CD14-positive monocyte (primary cell): ENCODE measurements at regions not wholly inside any gene's neighbourhood (a gene's known extent, or its start where the extent isn't known, plus 50 kb on each side); places are given as distances from the start of the nearest gene placed in this dataset.

Experiments
- DNase-seq, 3 donors: peaks; one replicate each; pipeline ENCODE4 v3.0.0-alpha.2; 2011 to 2022
- H2AFZ ChIP-seq: 2 replicates; pipeline ENCODE4 v1.6.0; 2012; ENCODE audit warnings: mild to moderate bottlenecking, low read depth, low read length, inconsistent platforms; ENCODE audit not compliant: insufficient read depth, poor library complexity, severe bottlenecking
- H3K27ac ChIP-seq, 2 donors: 1 replicate in 1 of 2; 2 replicates in 1 of 2; pipeline ENCODE4 v1.5.1; 2012 to 2013; ENCODE audit warnings: low read length in 2 of 2, control low read depth in 1 of 2, inconsistent platforms in 1 of 2, low read depth in 1 of 2, mild to moderate bottlenecking in 1 of 2
- H3K27me3 ChIP-seq, 2 donors: one replicate each; pipeline versions ENCODE4 v1.6.0 to v1.6.1; 2011 to 2013; ENCODE audit warnings: low read length in 2 of 2; ENCODE audit not compliant: control insufficient read depth in 2 of 2, insufficient read depth in 2 of 2
- H3K36me3 ChIP-seq, 2 donors: replicated peaks in 1 of 2; 1 replicate in 1 of 2; 2 replicates in 1 of 2; pipeline versions ENCODE4 v1.5.1 to v1.6.1; 2012 to 2013; ENCODE audit warnings: low read length in 2 of 2, control low read depth in 1 of 2, inconsistent platforms in 1 of 2, mild to moderate bottlenecking in 1 of 2; ENCODE audit not compliant: insufficient read depth in 2 of 2, control insufficient read depth in 1 of 2
- H3K4me1 ChIP-seq, 2 donors: 1 replicate in 1 of 2; 2 replicates in 1 of 2; pipeline versions ENCODE4 v1.5.1 to v1.6.1; 2012 to 2013; ENCODE audit warnings: low read length in 2 of 2, control low read depth in 1 of 2, inconsistent platforms in 1 of 2, mild to moderate bottlenecking in 1 of 2, moderate library complexity in 1 of 2; ENCODE audit not compliant: insufficient read depth in 2 of 2, control insufficient read depth in 1 of 2
- H3K4me2 ChIP-seq: replicated peaks from 2 replicates; pipeline ENCODE3; 2012; ENCODE audit warnings: low read length, moderate library complexity, mild to moderate bottlenecking; ENCODE audit not compliant: poor library complexity, severe bottlenecking; ENCODE audit errors: extremely low read depth
- H3K4me3 ChIP-seq, 3 experiments: fragments of 200-600 bp in 1 of 3; sonication (generic) in 1 of 3; replicated peaks in 1 of 3; 1 replicate in 2 of 3; 2 replicates in 1 of 3; pipeline ENCODE4 v1.5.1; 2011 to 2013; ENCODE audit warnings: low read length in 3 of 3, mild to moderate bottlenecking in 3 of 3, control low read depth in 2 of 3, low read depth in 2 of 3, inconsistent platforms in 1 of 3, moderate library complexity in 1 of 3
- H3K79me2 ChIP-seq: 2 replicates; pipeline ENCODE4 v1.6.0; 2012; ENCODE audit warnings: mild to moderate bottlenecking, control low read depth, inconsistent platforms, low read length, moderate library complexity; ENCODE audit not compliant: insufficient read depth
- H3K9ac ChIP-seq: 2 replicates; pipeline ENCODE4 v1.6.0; 2017; ENCODE audit warnings: low read length, mild to moderate bottlenecking; ENCODE audit not compliant: insufficient read depth, poor library complexity, severe bottlenecking
- H3K9me3 ChIP-seq, 2 donors: replicated peaks in 1 of 2; 1 replicate in 1 of 2; 2 replicates in 1 of 2; pipeline versions ENCODE4 v1.5.1 to v1.6.1; 2012 to 2013; ENCODE audit warnings: low read length in 2 of 2, control low read depth in 1 of 2; ENCODE audit not compliant: control insufficient read depth in 1 of 2, insufficient read depth in 1 of 2
- H4K20me1 ChIP-seq: 2 replicates; pipeline ENCODE4 v1.6.0; 2012; ENCODE audit warnings: mild to moderate bottlenecking, low read length, control low read depth, moderate library complexity; ENCODE audit not compliant: insufficient read depth
- H3K27ac Mint-ChIP-seq, 7 donors: one replicate each; pipeline ENCODE4 v1.8.0; 2020; ENCODE audit warnings: mild to moderate bottlenecking in 7 of 7, mixed read lengths in 7 of 7, moderate library complexity in 6 of 7, inconsistent platforms in 2 of 7
- H3K27me3 Mint-ChIP-seq, 3 donors: one replicate each; pipeline ENCODE4 v1.8.0; 2021 to 2022; ENCODE audit warnings: low read depth in 3 of 3, mild to moderate bottlenecking in 3 of 3, mixed read lengths in 3 of 3, moderate library complexity in 3 of 3, inconsistent platforms in 1 of 3
- H3K36me3 Mint-ChIP-seq, 2 donors: one replicate each; pipeline ENCODE4 v1.8.0; 2020; ENCODE audit warnings: mixed read lengths in 2 of 2, inconsistent platforms in 1 of 2, mild to moderate bottlenecking in 1 of 2
- H3K4me1 Mint-ChIP-seq: one replicate; pipeline ENCODE4 v1.8.0; 2020; ENCODE audit warnings: mild to moderate bottlenecking, mixed read lengths
- H3K4me3 Mint-ChIP-seq, 2 donors: one replicate each; pipeline ENCODE4 v1.8.0; 2020; ENCODE audit warnings: mild to moderate bottlenecking in 2 of 2, mixed read lengths in 2 of 2, moderate library complexity in 1 of 2
- H3K9me3 Mint-ChIP-seq, 7 donors: one replicate each; pipeline ENCODE4 v1.8.0; 2020 to 2022; ENCODE audit warnings: mixed read lengths in 7 of 7, mild to moderate bottlenecking in 6 of 7, moderate library complexity in 6 of 7, inconsistent platforms in 2 of 7
- CTCF ChIP-seq: fragments of 200-600 bp; IDR thresholded peaks from one replicate; pipeline ENCODE4 v1.8.0; 2022; ENCODE audit warnings: antibody characterized with exemption, mild to moderate bottlenecking
- WGBS: methylation state at CpG from one replicate; pipeline ENCODE4 v1.1.5; 2013; ENCODE audit warnings: missing lambda C conversion rate; ENCODE audit not compliant: insufficient coverage; 5-methylcytosine and 5-hydroxymethylcytosine counted together
- intact Hi-C, 2 donors: fragments of 100-400 bp; cut with micrococcal nuclease; formaldehyde crosslinking; loops; one replicate each; pipeline versions ENCODE4 v1.15.0 to v1.15.1; 2023

GRCh38 chr13:64283926-64284325 is 2868.3 kb upstream of the PCDH20 start:
- H2AFZ ChIP-seq, result no peak overlapping the region
- no peak overlapping the region for H3K9ac ChIP-seq
- Mint-ChIP-seq H3K36me3 (no peaks in the 10 kb centered on the region), H3K27me3 (no peaks in the 10 kb centered on the region), H3K27ac (no peak overlapping the region), H3K4me1 (no peaks in the 10 kb centered on the region), H3K9me3 (peaks cover 0 to 12% (median 4%) of the 10 kb centered on the region in 7 donors), H3K4me3 (no peak overlapping the region)
- no peaks in the 10 kb centered on the region for H3K36me3 ChIP-seq
- H3K27ac ChIP-seq, result no peak overlapping the region
- no peaks in the 10 kb centered on the region for H4K20me1 ChIP-seq
- H3K4me2 ChIP-seq, result no peak overlapping the region
- no peaks in the 10 kb centered on the region for H3K79me2 ChIP-seq
- H3K4me1 ChIP-seq, result no peaks in the 10 kb centered on the region
- intact Hi-C loops, result no loop called here
- no peaks in the 10 kb centered on the region for H3K27me3 ChIP-seq
- WGBS, result no CpG with 5 or more reads among the region's 2 CpGs
- TF ChIP-seq CTCF, result no peak
- no peak for DNase-seq
- H3K9me3 ChIP-seq, result peaks cover 3 to 12% of the 10 kb centered on the region in 2 donors
- H3K4me3 ChIP-seq, result no peak overlapping the region

- WGBS, result no CpG with 5 or more reads among the region's 5 CpGs
- no peaks in the 10 kb centered on the region for H3K27me3 ChIP-seq
- peaks cover 0 to 9% (median 2%) of the 10 kb centered on the region in 7 donors for H3K9me3 Mint-ChIP-seq
Observed at GRCh38 chr13:64278493-64278892, 2862.8 kb upstream of the PCDH20 start.

More at GRCh38 chr13:64278493-64278892, 2862.8 kb upstream of the PCDH20 start:
- H3K4me3 Mint-ChIP-seq, result no peak overlapping the region
- H3K36me3 ChIP-seq, result no peaks in the 10 kb centered on the region
- H3K4me2 ChIP-seq, result no peak overlapping the region
- H2AFZ ChIP-seq, result no peak overlapping the region
- H3K9me3 ChIP-seq, result peaks cover 3 to 5% of the 10 kb centered on the region in 2 donors
- H3K36me3 Mint-ChIP-seq, result no peaks in the 10 kb centered on the region
- no peak for TF ChIP-seq CTCF
- H4K20me1 ChIP-seq, result no peaks in the 10 kb centered on the region
- no peak for DNase-seq
- H3K79me2 ChIP-seq, result no peaks in the 10 kb centered on the region
- no peaks in the 10 kb centered on the region for H3K4me1 ChIP-seq
- no peaks in the 10 kb centered on the region for H3K27me3 Mint-ChIP-seq
- H3K27ac ChIP-seq, result no peak overlapping the region
- no peaks in the 10 kb centered on the region for H3K4me1 Mint-ChIP-seq
- H3K9ac ChIP-seq, result no peak overlapping the region
- intact Hi-C loops, result no loop called here
- H3K4me3 ChIP-seq, result no peak overlapping the region
- no peak overlapping the region for H3K27ac Mint-ChIP-seq
